COLO829 (cell line): ENCODE measurements at regions not wholly inside any gene's neighbourhood (a gene's known extent, or its start where the extent isn't known, plus 50 kb on each side); places are given as distances from the start of the nearest gene placed in this dataset.

Source experiments
- DNase-seq: peaks from one replicate; pipeline ENCODE4 v3.0.0; 2012; ENCODE audit warnings: low spot score

DNA sequence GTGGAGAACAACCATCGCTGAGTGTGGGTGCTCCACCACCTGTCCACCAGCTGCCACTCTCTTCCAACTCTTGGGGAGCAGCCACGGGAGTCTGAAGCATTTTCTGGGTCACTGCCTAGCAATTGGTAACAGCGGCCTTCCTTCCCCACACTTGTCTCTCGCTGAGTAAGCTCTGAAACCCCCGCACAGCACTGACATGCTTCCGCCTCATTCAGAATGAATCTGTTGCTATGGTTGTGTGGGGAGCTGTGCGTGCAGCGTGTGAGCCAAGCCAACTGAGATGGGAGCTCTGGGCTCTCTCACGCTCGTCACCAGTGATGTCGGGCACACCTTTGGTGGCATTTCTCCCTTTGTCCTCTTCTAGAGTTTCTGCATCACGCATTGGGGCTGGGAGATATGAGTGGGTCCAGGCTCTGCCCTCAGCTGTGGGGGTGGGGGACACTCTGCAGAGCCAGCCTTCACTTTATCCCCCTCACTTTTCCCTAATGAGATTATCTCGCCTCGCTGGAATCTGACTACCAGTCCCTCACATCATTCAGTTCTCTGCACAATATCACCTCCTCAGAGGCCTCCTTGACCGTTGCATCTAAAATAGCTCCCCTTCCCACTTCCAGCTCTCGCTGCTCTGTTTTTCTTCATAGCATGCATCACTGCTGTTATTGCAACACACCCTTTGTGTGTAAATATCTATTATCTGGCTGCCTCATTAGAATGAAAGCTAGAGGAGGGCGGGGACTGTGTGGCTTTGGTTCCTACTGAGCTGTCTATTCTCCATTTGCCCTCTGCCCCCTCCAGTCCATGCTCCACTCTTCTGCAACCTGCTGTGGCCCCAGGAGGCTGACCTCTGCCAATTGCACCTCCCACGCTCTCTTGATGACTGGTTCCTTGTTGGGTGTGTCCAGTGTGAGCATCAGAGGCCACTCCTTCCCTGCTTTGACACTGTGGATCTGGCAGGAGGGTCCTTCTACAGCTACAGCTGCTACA, 569.9 kb upstream of the CADM1 start:
- no peak for DNase-seq

DNA sequence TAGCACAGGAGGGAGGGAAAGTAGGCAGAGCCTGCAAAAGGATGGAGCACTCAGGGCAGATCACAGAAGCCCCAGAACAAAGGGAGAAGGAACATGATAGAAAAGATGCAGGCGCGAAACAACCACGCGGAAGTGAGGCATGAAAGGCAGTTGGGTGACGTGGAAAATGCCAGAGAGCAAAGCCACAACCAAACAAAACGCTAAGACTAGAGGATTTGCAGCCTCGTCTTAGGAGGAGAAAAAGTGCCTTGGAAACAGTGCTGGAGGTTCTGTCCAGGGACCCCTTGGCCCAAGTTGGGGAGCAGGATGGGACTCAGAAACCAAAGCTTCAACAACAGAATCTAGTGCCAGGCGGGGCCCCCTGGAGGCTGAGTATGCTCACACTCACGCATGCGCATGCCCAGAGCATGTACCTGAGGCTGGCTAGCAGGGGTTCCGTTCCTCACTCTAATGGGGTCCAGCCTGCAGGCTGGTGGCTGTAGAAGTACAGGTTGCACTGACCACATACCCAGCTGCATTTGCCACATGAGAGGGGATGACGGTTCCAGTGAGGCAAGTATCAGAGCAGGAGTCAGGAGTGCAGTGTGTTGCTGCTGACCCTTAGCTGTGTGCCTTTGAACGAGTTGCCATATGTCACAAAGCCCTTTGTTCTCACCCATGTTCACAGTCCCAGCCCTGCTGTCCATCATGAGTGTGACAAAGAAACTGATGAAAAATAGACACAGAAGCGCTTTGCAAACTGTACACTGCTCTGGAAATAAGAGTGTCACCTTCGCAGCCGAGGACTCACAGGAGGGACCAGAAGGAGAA, 568.6 kb upstream of the CADM1 start:
- peak; percentile 10 for DNase-seq

GRCh38 chr11:116072133-116072532, 567.9 kb upstream of the CADM1 start:
- no peak for DNase-seq

GRCh38 chr11:116071241-116071640, 567.0 kb upstream of the CADM1 start:
- no peak for DNase-seq

- no peak for DNase-seq
These were observed 566.3 kb upstream of the CADM1 start for GRCh38 chr11:116070520-116070919.

DNA sequence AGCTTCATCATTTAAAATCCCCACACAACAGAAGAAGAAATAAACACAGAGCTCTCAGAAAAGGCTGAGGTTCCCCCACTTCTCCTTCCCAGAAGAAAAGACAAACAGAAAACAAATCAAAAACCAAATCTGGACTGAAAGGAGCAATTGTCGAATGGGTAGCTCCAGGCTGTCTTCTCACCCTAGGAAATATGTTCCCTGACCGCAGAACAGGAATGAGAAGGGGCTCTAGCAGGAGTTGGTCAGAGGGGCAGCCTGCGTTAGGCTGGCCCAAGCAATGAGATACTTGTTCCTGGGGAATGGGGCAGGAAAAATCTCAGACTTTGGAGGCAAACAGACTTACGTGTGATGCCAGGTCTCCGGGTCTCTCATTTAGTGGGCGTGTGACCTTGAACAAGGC, 562.6 kb upstream of the CADM1 start:
- peak; percentile 32 for DNase-seq

DNA sequence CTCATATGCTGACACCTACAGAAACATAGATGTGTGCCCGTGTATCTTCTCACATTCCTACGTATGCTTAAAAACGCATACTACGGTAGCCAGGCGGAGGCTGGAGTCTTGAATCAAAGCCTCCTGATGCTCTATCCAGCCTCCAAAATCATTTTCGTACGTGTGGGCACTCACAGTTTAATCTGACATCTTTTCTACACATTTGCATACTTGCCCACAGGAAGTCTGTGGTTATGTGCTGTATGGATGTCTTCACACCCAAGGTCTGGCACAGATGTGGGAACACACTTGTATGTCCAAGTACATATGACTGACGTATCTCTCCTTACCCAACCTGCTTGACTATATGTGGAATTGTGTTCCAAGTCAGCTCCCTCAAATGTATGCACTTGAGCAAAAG, 561.8 kb upstream of the CADM1 start:
- no peak for DNase-seq

- no peak for DNase-seq
These were observed 561.1 kb upstream of the CADM1 start for GRCh38 chr11:116065191-116065895.

- no peak for DNase-seq
These were observed 558.4 kb upstream of the CADM1 start for GRCh38 chr11:116062490-116063171.

- no peak for DNase-seq
These were observed 557.9 kb upstream of the CADM1 start for GRCh38 chr11:116062129-116062489.

DNA sequence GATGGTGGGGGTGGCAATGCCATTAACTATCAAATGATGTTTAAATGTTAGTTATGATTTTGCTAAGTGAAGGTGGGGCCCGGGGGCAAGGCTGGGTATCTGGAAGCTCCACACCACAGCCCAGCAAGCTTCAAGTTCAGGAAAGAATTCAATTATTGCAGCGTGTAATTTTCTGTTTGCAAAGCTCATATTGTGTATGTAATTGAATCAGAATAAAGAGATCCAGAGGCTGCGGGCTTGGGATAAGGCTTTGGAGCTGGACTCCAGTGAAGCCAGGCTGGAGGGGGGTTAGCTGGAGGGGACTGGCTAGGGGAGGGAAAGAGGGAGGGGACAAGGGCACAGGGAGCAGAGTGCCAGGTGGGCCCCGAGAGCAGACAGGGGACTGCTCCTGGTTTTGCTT, 557.1 kb upstream of the CADM1 start:
- DNase-seq, result no peak

DNA sequence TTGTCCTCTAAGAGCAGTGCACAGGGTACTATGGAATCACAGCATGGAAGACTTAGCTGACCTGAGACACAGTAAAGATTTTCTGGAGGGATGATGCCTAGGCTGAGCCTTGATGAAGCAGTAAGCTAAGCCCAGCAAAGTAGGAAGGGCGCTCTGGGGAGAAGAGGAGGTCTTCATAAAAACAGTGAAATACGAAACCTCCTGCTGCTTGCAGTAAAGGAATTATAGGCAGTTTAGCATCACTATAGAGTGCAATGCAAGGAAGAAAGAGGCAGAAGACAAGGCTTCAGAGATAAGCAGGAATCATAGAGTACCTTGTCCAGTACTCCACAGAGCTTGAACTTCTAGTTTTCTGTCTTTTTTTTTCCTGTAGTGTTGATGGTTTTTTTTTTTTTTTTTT, 555.7 kb upstream of the CADM1 start:
- DNase-seq, result no peak

DNA sequence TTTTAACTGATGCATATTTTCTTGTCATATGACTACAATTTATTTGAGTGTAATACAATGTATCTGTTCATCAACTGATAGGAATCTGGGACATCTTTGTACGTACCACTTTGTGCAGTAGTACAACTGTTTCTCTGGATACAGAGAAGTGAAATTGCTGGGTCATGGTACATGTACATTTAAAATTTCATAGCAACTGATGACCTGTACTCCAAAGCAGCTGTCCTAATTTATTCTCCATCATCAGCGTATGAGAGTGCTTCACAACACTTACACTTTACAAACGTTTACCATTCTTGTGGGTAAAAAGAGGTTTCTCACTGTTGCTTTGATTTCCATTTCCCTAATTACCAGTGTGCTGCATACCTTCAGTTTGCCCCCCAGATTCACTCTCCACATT, 552.8 kb upstream of the CADM1 start:
- DNase-seq, result no peak

- no peak for DNase-seq
These were observed 550.8 kb upstream of the CADM1 start for GRCh38 chr11:116055064-116055463.

DNA sequence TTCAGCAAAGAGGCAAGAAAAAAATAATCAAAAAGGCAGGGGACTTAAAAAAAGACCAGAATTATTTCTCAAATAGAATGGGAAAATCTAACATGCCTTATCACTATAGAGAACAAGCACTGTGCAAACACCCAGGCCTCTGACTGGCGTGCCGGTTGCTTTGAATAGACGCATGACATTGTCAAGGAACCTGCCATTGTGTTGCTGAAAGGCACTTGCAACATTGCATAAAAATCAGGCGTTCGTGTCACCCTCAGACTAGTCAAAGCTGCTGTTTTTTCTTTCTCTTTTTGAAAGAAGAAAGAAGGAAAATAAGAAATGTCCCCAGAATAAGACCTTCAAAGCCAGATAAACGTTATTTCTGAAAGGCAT, 549.3 kb upstream of the CADM1 start:
- DNase-seq, result no peak

DNA sequence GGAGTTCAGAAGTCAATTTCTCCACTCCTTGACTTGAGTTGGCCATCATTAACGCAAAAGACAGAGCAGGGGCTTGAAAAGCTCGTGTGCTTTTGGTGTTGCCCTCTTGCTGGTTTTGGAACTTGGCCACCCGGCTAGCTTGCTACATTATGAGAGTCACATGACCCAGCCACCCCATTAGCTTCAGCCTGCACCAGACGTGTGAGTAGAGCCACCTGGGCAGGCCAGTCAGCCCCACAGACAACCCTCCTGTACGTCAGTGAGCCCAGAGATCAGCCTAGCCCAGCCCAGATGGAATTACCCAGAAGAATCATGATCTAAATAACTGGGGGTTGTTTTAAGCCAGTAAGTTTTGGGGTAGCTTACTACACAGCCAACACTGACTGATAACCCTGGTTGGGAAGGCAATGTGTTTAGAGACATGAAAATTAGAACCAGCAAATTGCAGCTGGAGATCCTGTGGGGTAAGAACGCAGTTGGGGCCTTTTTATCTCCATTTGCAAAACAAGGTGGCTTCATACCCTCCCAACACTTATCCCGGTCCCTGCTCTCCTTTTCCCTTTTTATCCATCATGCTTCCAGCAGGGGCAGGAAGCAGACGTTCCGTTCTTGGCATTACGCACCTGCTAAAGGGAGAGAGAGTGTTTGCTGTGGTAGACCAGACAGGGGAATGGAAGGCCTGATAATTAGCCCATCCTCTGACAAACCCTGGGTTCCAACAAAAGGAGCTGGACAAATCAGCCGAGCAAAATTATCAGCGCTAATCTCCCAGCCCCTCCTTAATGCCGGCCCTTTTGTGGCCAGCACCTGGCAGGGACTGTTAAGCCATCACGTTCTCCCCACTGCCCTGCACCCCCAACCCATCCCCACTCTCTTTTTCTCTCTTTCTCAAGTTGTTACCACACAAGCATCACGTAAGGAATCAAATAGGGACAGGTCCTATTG, 548.7 kb upstream of the CADM1 start:
- no peak for DNase-seq

- no peak for DNase-seq
These were observed 547.3 kb upstream of the CADM1 start for GRCh38 chr11:116051494-116051893.

DNA sequence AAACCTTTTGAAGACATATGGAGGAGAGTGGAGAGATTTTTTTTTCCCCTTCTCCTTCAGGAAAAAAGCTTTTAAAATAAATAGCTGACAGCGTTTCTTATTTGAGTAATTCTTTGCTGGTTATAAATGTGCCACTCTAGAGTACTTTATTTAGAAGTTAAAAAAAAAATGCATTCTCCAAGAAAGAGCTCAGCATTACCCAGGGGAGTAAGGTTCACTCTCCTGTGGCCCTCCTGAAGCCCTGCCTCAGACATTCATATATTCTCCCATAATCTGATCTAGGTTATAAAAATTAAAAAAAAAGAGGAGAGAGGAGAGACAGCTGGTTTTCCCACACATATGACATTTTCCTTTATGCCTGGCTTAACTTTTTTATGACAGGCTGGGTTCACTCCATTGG, 545.2 kb upstream of the CADM1 start:
- no peak for DNase-seq

- no peak for DNase-seq
These were observed 541.9 kb upstream of the CADM1 start for GRCh38 chr11:116046127-116046526.

GRCh38 chr11:116044941-116045340, 540.7 kb upstream of the CADM1 start:
- DNase-seq, result no peak

DNA sequence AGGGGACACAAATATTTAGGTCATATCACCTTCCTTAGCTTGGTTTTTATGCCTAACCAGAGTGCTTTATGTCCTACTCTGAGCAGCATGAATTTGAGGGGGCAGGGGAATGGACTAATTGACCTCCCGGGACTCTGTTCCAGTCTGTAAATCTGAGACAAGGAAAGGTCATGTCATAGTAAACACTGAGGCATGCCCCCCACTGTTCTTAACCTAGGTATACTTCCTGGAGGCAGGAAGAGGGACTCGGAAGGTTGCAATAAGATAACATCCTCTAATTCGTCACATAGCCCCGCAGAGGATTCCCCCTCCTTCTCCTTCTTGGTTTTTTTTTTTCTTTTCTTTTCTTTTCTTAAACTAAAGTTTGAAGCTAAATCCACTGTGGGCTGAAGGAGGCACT, 540.3 kb upstream of the CADM1 start:
- DNase-seq, result no peak
